ENCODE measurements at regions not wholly inside any gene's neighbourhood (a gene's known extent, or its start where the extent isn't known, plus 50 kb on each side); places are given as distances from the start of the nearest gene placed in this dataset.
"Not testable (repeated sequence)": the region's sequence is repeated elsewhere in the genome, so short reads cannot be mapped to it uniquely, and the experiment has no call there.

- Mint-ChIP-seq H3K9me3 (ENCODE audit: unreplicated experiment) (no peaks in the 10 kb centered on the region), H3K27me3 (ENCODE audit: unreplicated experiment) (no peaks in the 10 kb centered on the region), H3K27ac (ENCODE audit: unreplicated experiment) (no peak overlapping the region), H3K36me3 (ENCODE audit: unreplicated experiment) (no peaks in the 10 kb centered on the region), H3K4me3 (ENCODE audit: unreplicated experiment) (no peak overlapping the region), H3K4me1 (ENCODE audit: unreplicated experiment) (no peaks in the 10 kb centered on the region)
- no peak for DNase-seq (ENCODE audit: extremely low spot score, unreplicated experiment)
- no peak for TF ChIP-seq CTCF (IDR thresholded peaks at IDR 0.05)
Observed at GRCh38 chr1:177669161-177669560, 300.7 kb downstream of the SEC16B start.

- no peaks in the 10 kb centered on the region for H3K36me3 Mint-ChIP-seq (ENCODE audit: unreplicated experiment)
- no peak for TF ChIP-seq CTCF (IDR thresholded peaks at IDR 0.05)
- no peak overlapping the region for H3K4me3 Mint-ChIP-seq (ENCODE audit: unreplicated experiment)
- no peaks in the 10 kb centered on the region for H3K9me3 Mint-ChIP-seq (ENCODE audit: unreplicated experiment)
- no peak for DNase-seq (ENCODE audit: extremely low spot score, unreplicated experiment)
- H3K4me1 Mint-ChIP-seq (ENCODE audit: unreplicated experiment): no peaks in the 10 kb centered on the region
- no peak overlapping the region for H3K27ac Mint-ChIP-seq (ENCODE audit: unreplicated experiment)
- peaks cover 2% of the 10 kb centered on the region for H3K27me3 Mint-ChIP-seq (ENCODE audit: unreplicated experiment)
Observed at GRCh38 chr1:177665935-177666334, 303.9 kb downstream of the SEC16B start.

- not testable (repeated sequence) for H3K27me3 Mint-ChIP-seq (ENCODE audit: unreplicated experiment); H3K27ac Mint-ChIP-seq (ENCODE audit: unreplicated experiment); H3K9me3 Mint-ChIP-seq (ENCODE audit: unreplicated experiment); H3K4me1 Mint-ChIP-seq (ENCODE audit: unreplicated experiment); DNase-seq (ENCODE audit: extremely low spot score, unreplicated experiment); H3K4me3 Mint-ChIP-seq (ENCODE audit: unreplicated experiment); H3K36me3 Mint-ChIP-seq (ENCODE audit: unreplicated experiment)
Observed at GRCh38 chr1:177664742-177665141, 305.1 kb downstream of the SEC16B start.

GRCh38 chr1:177660188-177660587 is 309.7 kb downstream of the SEC16B start:
- H3K27ac Mint-ChIP-seq (ENCODE audit: unreplicated experiment): no peak overlapping the region
- no peak for DNase-seq (ENCODE audit: extremely low spot score, unreplicated experiment)
- no peak overlapping the region for H3K4me3 Mint-ChIP-seq (ENCODE audit: unreplicated experiment)
- H3K36me3 Mint-ChIP-seq (ENCODE audit: unreplicated experiment): no peaks in the 10 kb centered on the region
- no peaks in the 10 kb centered on the region for H3K4me1 Mint-ChIP-seq (ENCODE audit: unreplicated experiment)
- no peak for TF ChIP-seq CTCF (IDR thresholded peaks at IDR 0.05)
- peaks cover 2% of the 10 kb centered on the region for H3K27me3 Mint-ChIP-seq (ENCODE audit: unreplicated experiment)
- H3K9me3 Mint-ChIP-seq (ENCODE audit: unreplicated experiment): no peaks in the 10 kb centered on the region

- TF ChIP-seq CTCF (IDR thresholded peaks at IDR 0.05): no peak
- Mint-ChIP-seq H3K27ac (ENCODE audit: unreplicated experiment) (no peak overlapping the region), H3K4me3 (ENCODE audit: unreplicated experiment) (no peak overlapping the region), H3K36me3 (ENCODE audit: unreplicated experiment) (no peaks in the 10 kb centered on the region), H3K9me3 (ENCODE audit: unreplicated experiment) (no peaks in the 10 kb centered on the region), H3K4me1 (ENCODE audit: unreplicated experiment) (no peaks in the 10 kb centered on the region), H3K27me3 (ENCODE audit: unreplicated experiment) (peaks cover 2% of the 10 kb centered on the region)
- no peak for DNase-seq (ENCODE audit: extremely low spot score, unreplicated experiment)
Observed at GRCh38 chr1:177659281-177659680, 310.6 kb downstream of the SEC16B start.

- Mint-ChIP-seq H3K4me3 (ENCODE audit: unreplicated experiment) (no peak overlapping the region), H3K27ac (ENCODE audit: unreplicated experiment) (no peak overlapping the region), H3K36me3 (ENCODE audit: unreplicated experiment) (no peaks in the 10 kb centered on the region), H3K27me3 (ENCODE audit: unreplicated experiment) (no peaks in the 10 kb centered on the region), H3K9me3 (ENCODE audit: unreplicated experiment) (no peaks in the 10 kb centered on the region), H3K4me1 (ENCODE audit: unreplicated experiment) (no peaks in the 10 kb centered on the region)
- TF ChIP-seq CTCF (IDR thresholded peaks at IDR 0.05): no peak
- DNase-seq (ENCODE audit: extremely low spot score, unreplicated experiment): no peak
Observed at GRCh38 chr1:177656598-177656997, 313.3 kb downstream of the SEC16B start.

Data from osteocyte (in vitro differentiated cells).